ENCODE measurements at regions not wholly inside any gene's neighbourhood (a gene's known extent, or its start where the extent isn't known, plus 50 kb on each side); places are given as distances from the start of the nearest gene placed in this dataset.
A peak's percentile ranks its signal among the peaks of the same experiment; 100 is the strongest.

DNA sequence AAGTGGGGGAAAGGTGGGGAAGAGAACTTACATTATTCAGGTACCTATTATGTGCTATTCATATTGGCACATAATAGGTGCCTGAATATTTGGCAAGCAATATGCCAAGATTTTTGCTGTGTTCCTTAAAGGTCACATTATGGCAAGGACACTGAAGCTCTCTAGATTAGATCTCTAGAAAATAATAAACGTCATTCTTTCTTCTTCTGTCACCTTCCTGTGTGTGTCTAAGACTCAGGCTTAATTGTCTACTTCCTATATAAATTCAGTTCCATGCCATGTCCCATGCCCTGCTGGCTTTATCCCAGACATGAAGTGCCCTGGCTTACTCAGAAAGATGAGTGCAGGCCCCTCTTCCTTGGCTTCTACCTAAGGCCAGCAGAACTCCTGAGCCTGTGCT is 191.1 kb upstream of the CTAGE1 start:
- DNase-seq, result no peak
- ATAC-seq, result no peak
- intact Hi-C loops (cut with DNase I), result no loop called here
- TF ChIP-seq, protein P1, sequence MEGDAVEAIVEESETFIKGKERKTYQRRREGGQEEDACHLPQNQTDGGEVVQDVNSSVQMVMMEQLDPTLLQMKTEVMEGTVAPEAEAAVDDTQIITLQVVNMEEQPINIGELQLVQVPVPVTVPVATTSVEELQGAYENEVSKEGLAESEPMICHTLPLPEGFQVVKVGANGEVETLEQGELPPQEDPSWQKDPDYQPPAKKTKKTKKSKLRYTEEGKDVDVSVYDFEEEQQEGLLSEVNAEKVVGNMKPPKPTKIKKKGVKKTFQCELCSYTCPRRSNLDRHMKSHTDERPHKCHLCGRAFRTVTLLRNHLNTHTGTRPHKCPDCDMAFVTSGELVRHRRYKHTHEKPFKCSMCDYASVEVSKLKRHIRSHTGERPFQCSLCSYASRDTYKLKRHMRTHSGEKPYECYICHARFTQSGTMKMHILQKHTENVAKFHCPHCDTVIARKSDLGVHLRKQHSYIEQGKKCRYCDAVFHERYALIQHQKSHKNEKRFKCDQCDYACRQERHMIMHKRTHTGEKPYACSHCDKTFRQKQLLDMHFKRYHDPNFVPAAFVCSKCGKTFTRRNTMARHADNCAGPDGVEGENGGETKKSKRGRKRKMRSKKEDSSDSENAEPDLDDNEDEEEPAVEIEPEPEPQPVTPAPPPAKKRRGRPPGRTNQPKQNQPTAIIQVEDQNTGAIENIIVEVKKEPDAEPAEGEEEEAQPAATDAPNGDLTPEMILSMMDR (IDR thresholded peaks at IDR 0.05), result no peak
- Histone ChIP-seq H3K27me3 (no peaks in the 10 kb centered on the region), H3K36me3 (no peaks in the 10 kb centered on the region), H3K9me3 (no peaks in the 10 kb centered on the region), H3K27ac (peak overlapping the region; percentile 35 to 42), H3K4me1 (peaks cover 4 to 8% of the 10 kb centered on the region in 2 donors), H3K4me3 (no peak overlapping the region)

GRCh38 chr18:22609642-22610041 is 191.9 kb upstream of the CTAGE1 start:
- Histone ChIP-seq H3K9me3 (no peaks in the 10 kb centered on the region), H3K4me3 (no peak overlapping the region), H3K27ac (peak overlapping the region; percentile 35 to 42), H3K4me1 (peaks cover 4 to 8% of the 10 kb centered on the region in 2 donors), H3K27me3 (no peaks in the 10 kb centered on the region), H3K36me3 (no peaks in the 10 kb centered on the region)
- intact Hi-C loops (cut with DNase I), result no loop called here
- ATAC-seq (no peak), DNase-seq (peak in 1 of 4 donors; percentile 51)
- TF ChIP-seq, protein P1 (IDR thresholded peaks at IDR 0.05), result no peak

DNA sequence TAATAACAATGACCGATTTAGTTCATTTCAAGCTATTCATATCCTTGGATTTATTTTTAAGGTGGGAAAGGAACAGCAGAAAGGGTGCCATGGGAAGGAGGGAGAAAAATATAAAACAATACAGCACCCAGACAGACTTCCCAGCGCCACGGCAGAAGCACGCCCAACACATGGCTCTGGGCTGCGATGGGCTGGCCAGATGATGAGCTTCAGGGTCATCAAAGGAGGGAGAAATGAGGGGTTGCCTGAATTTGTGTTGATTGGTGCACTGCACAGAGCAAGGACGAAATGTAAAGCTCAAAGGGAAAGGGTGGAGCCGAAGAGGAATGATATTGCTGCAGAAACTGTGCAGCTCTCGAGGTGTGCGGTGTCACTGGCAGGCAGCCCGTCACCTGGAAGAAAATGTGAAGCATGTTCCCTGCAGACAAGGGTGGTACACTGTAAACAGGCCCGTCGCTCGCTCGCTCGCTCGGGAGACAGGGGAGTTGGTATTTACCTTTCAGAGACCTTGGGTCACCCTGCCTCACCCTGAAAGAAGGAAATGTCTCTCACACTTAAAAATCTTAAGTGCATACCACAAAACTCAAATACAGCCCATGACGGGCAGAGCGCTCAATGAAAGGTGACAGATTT is 195.5 kb upstream of the CTAGE1 start:
- peak; percentile 95 for ATAC-seq
- TF ChIP-seq, protein P1 (IDR thresholded peaks at IDR 0.05), result no peak
- peak overlapping the region; percentile 57 to 65 for H3K27ac ChIP-seq
- H3K4me1 ChIP-seq, result peaks cover 4 to 5% of the 10 kb centered on the region in 2 donors
- H3K4me3 ChIP-seq, result no peak overlapping the region
- intact Hi-C loops (cut with DNase I), result no loop called here
- H3K9me3 ChIP-seq, result no peaks in the 10 kb centered on the region
- H3K36me3 ChIP-seq, result no peaks in the 10 kb centered on the region
- H3K27me3 ChIP-seq, result no peaks in the 10 kb centered on the region
- DNase-seq, result peak in 3 of 4 donors; percentile 27 to 85 (median 72)

DNA sequence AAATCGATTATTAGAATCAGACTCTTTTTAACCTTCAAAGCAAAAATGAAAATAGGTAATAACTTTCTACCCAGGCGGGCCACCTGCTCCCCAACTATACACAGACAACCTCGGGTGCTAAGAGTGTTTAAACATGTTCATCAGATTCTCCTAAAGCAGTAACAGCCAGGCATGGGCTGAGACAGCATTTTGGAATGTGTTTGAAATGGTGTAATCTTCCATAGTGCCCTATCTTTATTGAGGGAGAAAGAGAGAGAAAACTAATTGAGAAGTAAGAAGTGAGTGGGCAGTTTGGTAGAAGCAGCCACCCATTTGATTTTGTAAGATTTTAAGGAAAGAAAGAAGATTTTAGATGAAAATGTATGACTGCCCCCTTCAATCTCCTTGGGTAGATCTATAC is 196.1 kb upstream of the CTAGE1 start:
- TF ChIP-seq, protein P1 (IDR thresholded peaks at IDR 0.05), result no peak
- Histone ChIP-seq H3K4me1 (peaks cover under 1 to 4% of the 10 kb centered on the region in 2 donors), H3K9me3 (no peaks in the 10 kb centered on the region), H3K4me3 (no peak overlapping the region), H3K36me3 (no peaks in the 10 kb centered on the region), H3K27ac (peak overlapping the region; percentile 57 to 65), H3K27me3 (no peaks in the 10 kb centered on the region)
- DNase-seq, result no peak
- ATAC-seq, result peak; percentile 33
- intact Hi-C loops (cut with DNase I), result no loop called here

- Histone ChIP-seq H3K9me3 (peaks cover 0 to 2% of the 10 kb centered on the region in 2 donors), H3K36me3 (no peaks in the 10 kb centered on the region), H3K4me1 (no peaks in the 10 kb centered on the region), H3K27me3 (no peaks in the 10 kb centered on the region), H3K27ac (no peak overlapping the region), H3K4me3 (no peak overlapping the region)
- ATAC-seq, result no peak
- intact Hi-C loops (cut with DNase I), result no loop called here
- TF ChIP-seq, protein P1 (IDR thresholded peaks at IDR 0.05), result no peak
- DNase-seq, result no peak
These were observed 205.8 kb upstream of the CTAGE1 start for GRCh38 chr18:22623513-22623912.
